GM10248 (cell line): ENCODE measurements at regions not wholly inside any gene's neighbourhood (a gene's known extent, or its start where the extent isn't known, plus 50 kb on each side); places are given as distances from the start of the nearest gene placed in this dataset.

Experiments
- CTCF ChIA-PET: fragments of 300-600 bp; sonication (Branson Sonifier 250); formaldehyde crosslinking; extraction: SDS; loops from one replicate; lab custom pipeline; 2021; ENCODE audit warnings: antibody characterized with exemption; lab: Yijun Ruan, JAX
- POLR2A ChIA-PET: fragments of 350-650 bp; sonication (Branson Sonifier 250); formaldehyde crosslinking; extraction: SDS; loops from one replicate; lab custom pipeline; 2020; ENCODE audit warnings: antibody characterized with exemption; lab: Yijun Ruan, JAX
- DNase-seq: peaks from one replicate; pipeline ENCODE4 v3.0.0; 2012; ENCODE audit errors: extremely low spot score
- TF ChIP-seq, protein P1 (sequence below): IDR thresholded peaks from 2 replicates; pipeline ENCODE4 v1.5.1; 2012; ENCODE audit warnings: mild to moderate bottlenecking, low read depth; ENCODE audit errors: extremely low read depth, missing control alignments, control extremely low read depth

DNA sequence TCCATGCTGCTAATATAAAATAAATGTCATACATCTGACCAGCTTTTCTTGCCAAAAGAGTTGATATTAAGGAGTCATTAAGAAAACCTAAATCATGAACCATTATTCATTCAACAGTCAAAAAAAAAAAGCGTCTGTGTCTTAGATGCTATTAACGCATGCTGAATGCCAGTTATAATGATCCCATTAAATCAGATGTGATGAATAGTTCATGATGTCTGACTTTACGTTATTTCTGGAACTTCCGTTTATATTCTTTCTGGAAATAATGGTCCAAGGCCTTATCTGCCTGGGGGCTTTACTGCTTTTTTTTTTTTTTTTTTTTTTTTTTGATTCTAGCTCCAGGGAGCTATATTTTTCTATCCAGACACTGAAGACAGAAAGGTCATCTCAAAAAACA is 877.1 kb downstream of the HACE1 start:
- POLR2A ChIA-PET, result no interaction called here
- DNase-seq, result no peak
- CTCF ChIA-PET, result interaction anchor here (1.0 kb wide), 1 partner anchor 24 kb away, joined by 3 read pairs; no protein-coding TSS in a partner anchor
- TF ChIP-seq, protein P1, sequence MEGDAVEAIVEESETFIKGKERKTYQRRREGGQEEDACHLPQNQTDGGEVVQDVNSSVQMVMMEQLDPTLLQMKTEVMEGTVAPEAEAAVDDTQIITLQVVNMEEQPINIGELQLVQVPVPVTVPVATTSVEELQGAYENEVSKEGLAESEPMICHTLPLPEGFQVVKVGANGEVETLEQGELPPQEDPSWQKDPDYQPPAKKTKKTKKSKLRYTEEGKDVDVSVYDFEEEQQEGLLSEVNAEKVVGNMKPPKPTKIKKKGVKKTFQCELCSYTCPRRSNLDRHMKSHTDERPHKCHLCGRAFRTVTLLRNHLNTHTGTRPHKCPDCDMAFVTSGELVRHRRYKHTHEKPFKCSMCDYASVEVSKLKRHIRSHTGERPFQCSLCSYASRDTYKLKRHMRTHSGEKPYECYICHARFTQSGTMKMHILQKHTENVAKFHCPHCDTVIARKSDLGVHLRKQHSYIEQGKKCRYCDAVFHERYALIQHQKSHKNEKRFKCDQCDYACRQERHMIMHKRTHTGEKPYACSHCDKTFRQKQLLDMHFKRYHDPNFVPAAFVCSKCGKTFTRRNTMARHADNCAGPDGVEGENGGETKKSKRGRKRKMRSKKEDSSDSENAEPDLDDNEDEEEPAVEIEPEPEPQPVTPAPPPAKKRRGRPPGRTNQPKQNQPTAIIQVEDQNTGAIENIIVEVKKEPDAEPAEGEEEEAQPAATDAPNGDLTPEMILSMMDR, result no peak

DNA sequence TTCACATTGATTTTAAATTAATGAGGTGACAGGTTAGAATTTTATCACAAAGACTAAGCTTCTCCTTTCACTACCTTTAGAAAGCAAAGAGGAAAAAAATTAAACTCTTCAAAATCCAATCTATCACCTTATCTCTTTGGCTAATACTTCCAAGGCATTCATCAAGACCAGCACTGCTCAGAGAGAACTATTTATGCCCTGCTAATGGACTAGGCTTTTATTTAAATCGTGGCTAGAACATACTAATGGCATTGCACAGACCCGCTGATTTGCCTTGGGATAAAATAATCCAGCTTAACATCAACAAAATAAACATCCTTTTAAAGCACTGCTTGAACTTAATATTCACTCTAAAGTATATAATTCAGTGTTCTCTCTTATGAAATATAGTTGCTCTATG is 880.4 kb downstream of the HACE1 start:
- DNase-seq, result no peak
- TF ChIP-seq, protein P1, result no peak
- CTCF ChIA-PET, result no interaction called here

DNA sequence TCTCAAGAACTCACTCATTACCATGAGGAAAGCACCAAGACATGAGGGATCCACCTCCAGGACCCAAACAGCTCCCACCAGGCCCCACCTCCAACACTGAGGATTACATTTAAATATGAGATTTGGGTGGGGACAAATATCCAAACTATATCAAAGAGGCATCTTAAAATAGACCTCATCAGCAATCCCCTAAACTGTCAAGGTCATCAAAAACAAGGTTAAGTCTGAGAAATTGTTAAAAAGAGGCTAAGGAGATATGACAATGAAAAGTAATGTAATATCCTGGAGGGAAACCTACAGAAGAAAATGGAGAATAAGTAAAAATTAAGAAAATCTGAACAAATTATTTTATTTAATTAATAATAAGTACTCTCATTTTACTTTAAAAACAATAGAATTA is 922.3 kb downstream of the HACE1 start:
- TF ChIP-seq, protein P1, result no peak
- POLR2A ChIA-PET, result no interaction called here
- CTCF ChIA-PET, result interaction anchor here (1.3 kb wide), 1 partner anchor 17 kb away, joined by 3 read pairs; no protein-coding TSS in a partner anchor
- no peak for DNase-seq

More for the DNA sequence above, 880.4 kb downstream of the HACE1 start:
- POLR2A ChIA-PET, result no interaction called here

DNA sequence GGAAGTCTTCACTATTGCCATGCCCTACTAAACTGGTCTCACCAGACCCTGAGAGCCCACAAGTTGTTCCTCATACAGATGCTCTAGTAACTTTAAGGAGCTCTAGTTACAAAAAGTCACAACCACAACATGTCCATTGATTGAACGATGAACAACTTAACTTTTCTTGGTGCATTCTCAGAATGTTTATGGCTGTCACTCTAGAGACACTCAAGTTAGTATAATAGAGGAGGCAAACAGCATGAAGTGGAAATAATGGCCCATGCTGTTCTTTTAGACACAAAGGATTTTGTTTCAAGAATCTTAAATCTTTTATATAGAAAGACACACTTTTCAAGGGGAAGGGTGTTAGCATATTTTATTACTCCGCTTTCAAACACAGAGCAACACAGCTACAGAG is 934.4 kb downstream of the HACE1 start:
- no peak for DNase-seq
- POLR2A ChIA-PET, result no interaction called here
- TF ChIP-seq, protein P1, result no peak
- CTCF ChIA-PET, result no interaction called here

DNA sequence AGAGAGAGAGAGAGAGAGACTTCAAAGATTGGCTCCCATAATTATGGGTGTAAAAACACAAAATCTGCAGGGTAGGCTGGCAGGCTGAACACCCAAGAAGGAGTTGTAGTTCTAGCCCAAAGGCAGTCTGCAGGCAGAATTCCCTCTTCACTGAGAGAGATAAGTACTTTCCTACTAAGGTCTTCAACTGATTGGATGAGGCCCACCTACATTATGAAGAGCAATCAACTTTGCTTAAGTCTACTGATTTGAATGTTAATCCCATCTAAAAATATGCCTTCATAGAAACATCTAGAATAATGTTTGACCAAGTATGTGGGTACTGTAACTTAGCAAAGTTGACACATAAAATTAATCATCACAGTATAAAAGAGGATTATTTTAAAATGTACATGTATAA is 949.7 kb downstream of the HACE1 start:
- TF ChIP-seq, protein P1, result no peak
- ChIA-PET POLR2A (no interaction called here), CTCF (no interaction called here)
- no peak for DNase-seq

DNA sequence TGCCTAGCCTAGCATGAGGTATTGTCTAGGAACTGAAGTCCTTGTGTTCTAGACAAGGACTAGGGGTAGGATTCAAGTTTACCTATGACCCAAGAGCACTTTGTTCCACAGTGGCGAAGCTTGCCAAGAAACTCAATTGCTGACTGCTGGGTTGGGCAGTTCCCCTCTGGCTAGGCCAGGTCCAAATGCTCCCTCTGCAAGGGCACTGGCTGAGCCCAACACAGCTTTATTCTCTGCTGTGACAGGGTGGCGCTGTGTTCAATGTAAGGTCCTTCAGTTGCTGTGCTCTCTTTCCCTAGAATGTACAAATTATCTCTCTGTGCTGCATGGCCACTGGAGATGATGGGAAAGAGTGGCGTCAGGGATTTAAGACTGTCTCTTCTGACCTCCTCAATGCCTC is 950.8 kb downstream of the HACE1 start:
- POLR2A ChIA-PET, result no interaction called here
- TF ChIP-seq, protein P1, result no peak
- no peak for DNase-seq
- CTCF ChIA-PET, result no interaction called here
